ENCODE measurements at regions not wholly inside any gene's neighbourhood (a gene's known extent, or its start where the extent isn't known, plus 50 kb on each side); places are given as distances from the start of the nearest gene placed in this dataset.

DNA sequence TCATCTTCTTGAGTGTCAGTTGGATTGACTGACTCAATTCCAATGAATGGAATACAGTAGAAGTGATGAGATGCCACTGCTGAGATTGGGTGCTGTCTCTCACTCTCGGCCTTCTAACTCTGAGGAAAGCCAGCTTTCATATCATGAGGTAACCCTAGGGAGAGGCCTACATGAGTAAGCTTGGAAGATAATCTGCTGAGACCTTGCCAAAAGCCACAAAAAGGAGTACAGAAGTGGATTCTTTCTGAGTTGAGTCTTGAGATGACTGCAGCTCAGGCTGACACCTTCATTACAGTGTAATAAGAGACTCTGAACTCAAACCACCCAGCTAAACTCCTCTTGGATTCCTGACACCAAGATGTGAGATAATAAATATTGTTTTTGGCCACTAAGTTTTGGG lies 537.4 kb upstream of the MAGEB18 start (continued):
- TF ChIP-seq HSF4 (CRISPR knock-in tag; IDR thresholded peaks at IDR 0.05; ENCODE audit: borderline replicate concordance) (no peak), FOXJ2 (tag; IDR thresholded peaks at IDR 0.05) (no peak), JUND (IDR thresholded peaks at IDR 0.05; ENCODE audit: borderline replicate concordance, low read depth, low read length) (no peak), JUND (tag; IDR thresholded peaks at IDR 0.05; ENCODE audit: borderline replicate concordance, low read depth, low read length) (no peak), NONO (IDR thresholded peaks at IDR 0.05; ENCODE audit: low read depth in 2 of 2, low read length in 1 of 2) (no peak), ZNF707 (CRISPR knock-in tag; conservative IDR thresholded peaks at IDR 0.05) (no peak), ARHGAP35 (IDR thresholded peaks at IDR 0.05; ENCODE audit: partially characterized antibody) (no peak), CXXC5 (CRISPR knock-in tag; IDR thresholded peaks at IDR 0.05) (no peak), SPI1 (IDR thresholded peaks at IDR 0.05; ENCODE audit: borderline replicate concordance, low read depth, low read length) (no peak), ZBTB40 (IDR thresholded peaks at IDR 0.05) (no peak), ZBTB40 (CRISPR knock-in tag; IDR thresholded peaks at IDR 0.05) (no peak)

Data from K562 (cell line).